ENCODE measurements at regions not wholly inside any gene's neighbourhood (a gene's known extent, or its start where the extent isn't known, plus 50 kb on each side); places are given as distances from the start of the nearest gene placed in this dataset.

DNA sequence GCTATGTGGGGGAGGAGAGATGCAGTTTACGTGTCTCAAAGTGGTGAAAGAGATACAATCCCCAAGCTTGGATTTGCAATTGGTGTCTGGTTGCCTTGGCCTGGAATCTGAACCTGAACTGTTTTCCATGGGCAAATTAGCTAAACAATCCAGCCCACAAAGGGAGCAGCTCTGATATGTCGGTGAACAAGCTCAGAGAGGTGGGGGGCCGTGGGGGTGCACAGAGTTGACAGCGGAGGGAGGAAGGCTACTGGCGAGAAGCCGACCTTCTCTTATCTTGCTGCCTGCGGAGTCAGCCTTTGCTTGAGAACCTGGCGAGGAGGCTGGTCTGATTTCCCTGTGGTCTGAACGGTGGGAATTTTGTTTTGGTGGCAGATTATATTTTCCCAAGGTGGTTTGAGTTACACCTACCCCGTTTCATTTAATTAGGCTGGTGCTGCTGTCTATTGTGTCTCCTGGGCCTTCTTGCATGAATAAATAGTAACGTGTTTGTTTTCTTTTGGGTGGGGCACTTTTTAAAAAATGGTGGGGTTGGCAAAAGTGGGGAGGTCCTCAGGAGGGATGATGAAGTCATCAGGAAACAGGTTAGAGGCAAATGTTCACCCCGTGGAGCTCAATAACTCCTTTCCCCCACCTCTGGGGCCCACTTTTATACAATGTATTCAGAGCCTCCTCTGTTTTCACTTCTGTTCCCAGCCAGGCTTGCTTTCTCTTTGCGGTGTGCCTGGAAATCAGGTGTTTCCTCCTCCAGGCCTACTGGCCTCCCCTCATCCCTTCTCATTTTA lies 80.9 kb upstream of the IGFBP5 start:
- in situ Hi-C loops (cut with MboI; ENCODE audit: low sequenced_read_pairs, unreplicated experiment), result no loop called here
- DNase-seq (ENCODE audit: low spot score), result no peak
- TF ChIP-seq CTCF (IDR thresholded peaks at IDR 0.05; ENCODE audit: borderline replicate concordance, control extremely low read depth, extremely low read depth, insufficient read depth, missing control alignments), result no peak

- no peak for DNase-seq (ENCODE audit: low spot score)
- no peak for TF ChIP-seq CTCF (IDR thresholded peaks at IDR 0.05; ENCODE audit: borderline replicate concordance, control extremely low read depth, extremely low read depth, insufficient read depth, missing control alignments)
- in situ Hi-C loops (cut with MboI; ENCODE audit: low sequenced_read_pairs, unreplicated experiment), result no loop called here
Measured at GRCh38 chr2:216775043-216775453, 79.7 kb upstream of the IGFBP5 start.

DNA sequence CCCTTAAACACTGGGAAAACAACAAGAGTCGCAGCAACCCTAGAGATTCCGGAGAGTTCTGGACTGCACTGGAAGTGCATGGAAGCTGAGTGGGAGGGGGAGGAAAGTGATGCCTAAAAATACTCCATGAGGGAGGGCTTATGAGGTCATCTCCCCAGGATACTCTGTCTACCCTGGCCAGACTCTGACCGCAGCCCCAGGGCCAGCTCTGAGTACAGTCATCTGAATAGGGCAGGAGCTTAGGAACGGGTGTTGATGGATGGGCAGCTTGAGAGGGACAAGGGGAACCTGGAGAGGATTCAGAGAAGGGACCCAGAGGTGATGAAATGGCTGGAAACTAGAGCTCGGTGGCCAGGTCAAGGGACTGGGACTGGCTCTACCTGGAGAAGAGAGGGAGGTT lies 79.3 kb upstream of the IGFBP5 start:
- in situ Hi-C loops (cut with MboI; ENCODE audit: low sequenced_read_pairs, unreplicated experiment), result no loop called here
- DNase-seq (ENCODE audit: low spot score), result no peak
- TF ChIP-seq CTCF (IDR thresholded peaks at IDR 0.05; ENCODE audit: borderline replicate concordance, control extremely low read depth, extremely low read depth, insufficient read depth, missing control alignments), result no peak

DNA sequence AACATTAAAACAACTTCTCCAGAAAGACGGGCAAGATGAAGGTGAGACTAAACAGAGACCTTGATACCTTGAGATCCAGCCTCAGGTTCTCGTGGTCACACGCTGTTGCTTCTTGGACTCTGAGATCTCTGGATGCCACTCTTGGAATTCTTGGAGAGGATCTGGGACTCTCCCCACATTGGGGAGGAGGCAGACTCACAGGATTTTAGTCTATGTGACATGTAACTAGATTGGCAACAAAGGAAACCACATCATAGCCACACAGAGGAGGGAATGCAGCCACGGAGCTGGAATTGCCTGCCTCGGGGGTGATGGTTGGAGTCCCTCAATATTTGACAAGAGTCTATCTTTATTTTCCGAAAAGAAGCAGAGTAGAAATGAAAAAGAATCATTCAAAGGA lies 78.8 kb upstream of the IGFBP5 start:
- no peak for TF ChIP-seq CTCF (IDR thresholded peaks at IDR 0.05; ENCODE audit: borderline replicate concordance, control extremely low read depth, extremely low read depth, insufficient read depth, missing control alignments)
- in situ Hi-C loops (cut with MboI; ENCODE audit: low sequenced_read_pairs, unreplicated experiment), result no loop called here
- DNase-seq (ENCODE audit: low spot score), result no peak

- no peak for DNase-seq (ENCODE audit: low spot score)
- in situ Hi-C loops (cut with MboI; ENCODE audit: low sequenced_read_pairs, unreplicated experiment), result no loop called here
- TF ChIP-seq CTCF (IDR thresholded peaks at IDR 0.05; ENCODE audit: borderline replicate concordance, control extremely low read depth, extremely low read depth, insufficient read depth, missing control alignments), result no peak
Measured at GRCh38 chr2:216773072-216773471, 77.7 kb upstream of the IGFBP5 start.

GRCh38 chr2:216770717-216771116 lies 75.4 kb upstream of the IGFBP5 start:
- no peak for TF ChIP-seq CTCF (IDR thresholded peaks at IDR 0.05; ENCODE audit: borderline replicate concordance, control extremely low read depth, extremely low read depth, insufficient read depth, missing control alignments)
- no peak for DNase-seq (ENCODE audit: low spot score)
- in situ Hi-C loops (cut with MboI; ENCODE audit: low sequenced_read_pairs, unreplicated experiment), result no loop called here

Data from GM13976 (cell line).